H1 (cell line): ENCODE measurements at regions not wholly inside any gene's neighbourhood (a gene's known extent, or its start where the extent isn't known, plus 50 kb on each side); places are given as distances from the start of the nearest gene placed in this dataset.
"Not testable (repeated sequence)": the region's sequence is repeated elsewhere in the genome, so short reads cannot be mapped to it uniquely, and the experiment has no call there.

Experiments
- CTCF ChIA-PET: fragments of 300-600 bp; sonication (Branson Sonifier 250); formaldehyde crosslinking; loops from one replicate; lab custom pipeline; 2021; ENCODE audit not compliant: partially characterized antibody; lab: Charles Lee
- POLR2A ChIA-PET: fragments of 300-600 bp; sonication (Branson Sonifier 250); formaldehyde crosslinking; loops from one replicate; lab custom pipeline; 2021; ENCODE audit warnings: inconsistent platforms; ENCODE audit not compliant: partially characterized antibody; lab: Charles Lee
- DNase-seq, 2 experiments: peaks; one replicate each; pipeline versions ENCODE4 v3.0.0 to v3.0.0-alpha.2; 2010 to 2022; ENCODE audit warnings: low spot score in 2 of 2, low read depth in 1 of 2, mixed read lengths in 1 of 2
- FAIRE-seq: peaks from 2 replicates; lab custom pipeline; 2011; peaks lifted over from hg19 to GRCh38; lab: Jason Lieb, UNC
- H2AFZ ChIP-seq: 2 replicates; pipeline ENCODE4 v1.8.1; 2012; ENCODE audit warnings: low read length, inconsistent platforms
- H2AK5ac ChIP-seq: 2 replicates; pipeline ENCODE4 v1.6.1; 2013; ENCODE audit warnings: low read depth, low read length
- H2BK120ac ChIP-seq: replicated peaks from 2 replicates; pipeline ENCODE3; 2013; ENCODE audit warnings: low read depth, low read length, inconsistent platforms
- H2BK12ac ChIP-seq: 2 replicates; pipeline ENCODE4 v1.6.1; 2013; ENCODE audit warnings: low read depth, low read length
- H2BK15ac ChIP-seq: 2 replicates; pipeline ENCODE4 v1.6.1; 2013; ENCODE audit warnings: low read length
- H2BK20ac ChIP-seq: 2 replicates; pipeline ENCODE4 v1.6.1; 2013; ENCODE audit warnings: low read length
- H2BK5ac ChIP-seq: 2 replicates; pipeline ENCODE4 v1.6.1; 2013; ENCODE audit warnings: low read depth, low read length
- H3K14ac ChIP-seq: 2 replicates; pipeline ENCODE4 v1.6.1; 2013; ENCODE audit warnings: inconsistent platforms; ENCODE audit not compliant: insufficient read length
- H3K18ac ChIP-seq: 2 replicates; pipeline ENCODE4 v1.6.1; 2013; ENCODE audit warnings: low read length; ENCODE audit errors: extremely low read depth
- H3K23ac ChIP-seq: 2 replicates; pipeline ENCODE4 v1.6.1; 2013; ENCODE audit warnings: inconsistent platforms; ENCODE audit not compliant: insufficient read length
- H3K23me2 ChIP-seq: 2 replicates; pipeline ENCODE4 v1.6.1; 2013; ENCODE audit warnings: low read depth, low read length
- H3K27ac ChIP-seq: 2 replicates; pipeline ENCODE4 v1.6.1; 2011; ENCODE audit warnings: low read depth, low read length, inconsistent platforms
- H3K27me3 ChIP-seq, 4 experiments: replicated peaks in 1 of 4; 1 replicate in 1 of 4; 2 replicates in 3 of 4; pipeline versions ENCODE4 v1.6.1 to v1.8.1; 2011 to 2013; ENCODE audit warnings: low read length in 3 of 4, mild to moderate bottlenecking in 3 of 4, inconsistent platforms in 2 of 4, mixed read lengths in 2 of 4, moderate library complexity in 1 of 4; ENCODE audit not compliant: control insufficient read depth in 3 of 4, insufficient read depth in 3 of 4; ENCODE audit errors: extremely low read depth in 1 of 4
- H3K36me3 ChIP-seq, 4 experiments: 2 replicates each; pipeline versions ENCODE4 v1.6.1 to v1.8.1; 2011 to 2013; ENCODE audit warnings: mild to moderate bottlenecking in 4 of 4, low read length in 3 of 4, moderate library complexity in 2 of 4, control low read depth in 1 of 4, inconsistent platforms in 1 of 4; ENCODE audit not compliant: insufficient read depth in 4 of 4, control insufficient read depth in 2 of 4
- H3K4ac ChIP-seq: replicated peaks from 2 replicates; pipeline ENCODE3; 2013; ENCODE audit warnings: low read length, low read depth, mixed read lengths, inconsistent platforms; ENCODE audit not compliant: insufficient read length
- H3K4me1 ChIP-seq, 4 experiments: replicated peaks in 1 of 4; 1 replicate in 1 of 4; 2 replicates in 3 of 4; pipeline versions ENCODE4 v1.6.1 to v1.8.1; 2011 to 2013; ENCODE audit warnings: low read length in 3 of 4, inconsistent platforms in 2 of 4, mixed read lengths in 1 of 4; ENCODE audit not compliant: insufficient read depth in 4 of 4, control insufficient read depth in 3 of 4
- H3K4me2 ChIP-seq, 2 experiments: 2 replicates each; pipeline versions ENCODE4 v1.6.1 to v1.8.1; 2011 to 2013; ENCODE audit warnings: low read depth in 2 of 2, low read length in 2 of 2, control low read depth in 1 of 2, inconsistent platforms in 1 of 2, mild to moderate bottlenecking in 1 of 2; ENCODE audit not compliant: insufficient read depth in 1 of 2
- H3K4me3 ChIP-seq, 4 experiments: fragments of 200-600, 300-600 bp in 1 of 4; sonication (generic), shearing (Covaris generic), sonication (Bioruptor Twin) in 1 of 4; 2 replicates each; pipeline versions ENCODE4 v1.5.1 to v1.8.1; 2011 to 2016; ENCODE audit warnings: low read length in 4 of 4, low read depth in 3 of 4, control low read depth in 2 of 4, inconsistent platforms in 2 of 4, mild to moderate bottlenecking in 2 of 4, mixed read lengths in 1 of 4, moderate library complexity in 1 of 4; ENCODE audit not compliant: insufficient read depth in 2 of 4; ENCODE audit errors: extremely low read depth in 1 of 4
- H3K56ac ChIP-seq: replicated peaks from 2 replicates; pipeline ENCODE3; 2013; ENCODE audit warnings: low read depth, mild to moderate bottlenecking, mixed read lengths, low read length, inconsistent platforms; ENCODE audit not compliant: insufficient read length
- H3K79me1 ChIP-seq: 2 replicates; pipeline ENCODE4 v1.6.1; 2013; ENCODE audit warnings: low read depth, low read length, control low read depth
- H3K79me2 ChIP-seq, 2 experiments: 2 replicates each; pipeline versions ENCODE4 v1.6.1 to v1.8.1; 2012 to 2013; ENCODE audit warnings: low read length in 2 of 2, mild to moderate bottlenecking in 2 of 2, inconsistent platforms in 1 of 2; ENCODE audit not compliant: insufficient read depth in 2 of 2, control insufficient read depth in 1 of 2
- H3K9ac ChIP-seq, 4 experiments: replicated peaks in 1 of 4; 1 replicate in 1 of 4; 2 replicates in 3 of 4; pipeline versions ENCODE4 v1.6.1 to v1.8.1; 2011 to 2013; ENCODE audit warnings: low read depth in 3 of 4, low read length in 3 of 4, control low read depth in 2 of 4, mild to moderate bottlenecking in 2 of 4, moderate library complexity in 2 of 4, inconsistent platforms in 1 of 4; ENCODE audit errors: extremely low read depth in 1 of 4
- H3K9me3 ChIP-seq, 2 experiments: 2 replicates each; pipeline versions ENCODE4 v1.6.1 to v1.8.1; 2012 to 2013; ENCODE audit warnings: mild to moderate bottlenecking in 2 of 2, moderate library complexity in 2 of 2, control low read depth in 1 of 2, inconsistent platforms in 1 of 2, low read depth in 1 of 2, low read length in 1 of 2, mixed read lengths in 1 of 2; ENCODE audit not compliant: insufficient read depth in 2 of 2
- H4K20me1 ChIP-seq, 2 experiments: replicated peaks in 1 of 2; 2 replicates each; pipeline versions ENCODE3 to v1.8.1; 2011 to 2013; ENCODE audit warnings: inconsistent platforms in 2 of 2, low read length in 2 of 2, mild to moderate bottlenecking in 1 of 2; ENCODE audit not compliant: insufficient read depth in 2 of 2, control insufficient read depth in 1 of 2
- H4K5ac ChIP-seq: 2 replicates; pipeline ENCODE4 v1.6.1; 2013; ENCODE audit warnings: low read length, low read depth, mixed read lengths, inconsistent platforms; ENCODE audit not compliant: insufficient read length
- H4K8ac ChIP-seq: 2 replicates; pipeline ENCODE4 v1.8.0; 2013; ENCODE audit warnings: mild to moderate bottlenecking, moderate library complexity, low read length, inconsistent platforms; ENCODE audit not compliant: insufficient read depth; ENCODE audit errors: extremely low read depth
- H4K91ac ChIP-seq: replicated peaks from 2 replicates; pipeline ENCODE3; 2013; ENCODE audit warnings: low read length, mixed read lengths, inconsistent platforms; ENCODE audit not compliant: insufficient read length
- WGBS, 2 experiments: shearing (Covaris generic) in 1 of 2; methylation state at CpG; one replicate each; pipeline versions ENCODE4 v1.1.6 to v1.1.7; 2013 to 2015; ENCODE audit warnings: low lambda C conversion rate in 2 of 2, mixed read lengths in 2 of 2, inconsistent platforms in 1 of 2, low coverage in 1 of 2, missing lambda C conversion rate in 1 of 2; ENCODE audit not compliant: insufficient replicate concordance in 2 of 2, insufficient coverage in 1 of 2, insufficient read length in 1 of 2; ENCODE audit errors: extremely low coverage in 1 of 2, missing lambda C conversion rate in 1 of 2; 5-methylcytosine and 5-hydroxymethylcytosine counted together

- H3K56ac ChIP-seq, H3K79me1 ChIP-seq, CTCF ChIA-PET, H3K36me3 ChIP-seq, H4K20me1 ChIP-seq, H3K4me2 ChIP-seq, H3K79me2 ChIP-seq, H3K27ac ChIP-seq, FAIRE-seq, H4K8ac ChIP-seq, H3K4me1 ChIP-seq, H2BK120ac ChIP-seq, H4K91ac ChIP-seq, H2AFZ ChIP-seq, H3K23ac ChIP-seq, H3K4ac ChIP-seq, H2AK5ac ChIP-seq, H2BK15ac ChIP-seq, H4K5ac ChIP-seq, H2BK20ac ChIP-seq, H2BK12ac ChIP-seq, POLR2A ChIA-PET, H3K23me2 ChIP-seq, H2BK5ac ChIP-seq, H3K18ac ChIP-seq, H3K27me3 ChIP-seq, H3K4me3 ChIP-seq, H3K9me3 ChIP-seq, H3K14ac ChIP-seq, H3K9ac ChIP-seq: not testable (repeated sequence)
- peak in 1 of 2 experiments; percentile 20 for DNase-seq
- WGBS, 2 experiments = 83% methylated on average over 2 of the region's 4 CpGs; no CpG with 5 or more reads in 1 of the 2 experiments
Observed at GRCh38 chr20:30007496-30007895, 1250.0 kb upstream of the DEFB115 start.
